Uterus (tissue), 3 donors: ENCODE measurements at regions not wholly inside any gene's neighbourhood (a gene's known extent, or its start where the extent isn't known, plus 50 kb on each side); places are given as distances from the start of the nearest gene placed in this dataset.

Source experiments
- DNase-seq, 2 donors: peaks; one replicate each; pipeline ENCODE4 v3.0.0-alpha.2; 2019 to 2020
- H3K27ac ChIP-seq, 2 donors: fragments of 200-600 bp; sonication (generic); 1 replicate in 1 of 2; 2 replicates in 1 of 2; pipeline ENCODE4 v1.5.1; 2016 to 2018
- H3K27me3 ChIP-seq, 2 donors: fragments of 200-600 bp; sonication (generic); one replicate each; pipeline ENCODE4 v1.5.1; 2018 to 2019; ENCODE audit warnings: control low read depth in 1 of 2
- H3K36me3 ChIP-seq, 2 donors: fragments of 200-600 bp; sonication (generic); one replicate each; pipeline ENCODE4 v1.5.1; 2019; ENCODE audit warnings: control low read depth in 1 of 2
- H3K4me1 ChIP-seq, 2 donors: fragments of 200-600 bp; sonication (generic); one replicate each; pipeline ENCODE4 v1.5.1; 2018 to 2019; ENCODE audit warnings: control low read depth in 1 of 2
- H3K4me3 ChIP-seq, 2 donors: fragments of 200-600 bp; sonication (generic); 1 replicate in 1 of 2; 2 replicates in 1 of 2; pipeline ENCODE4 v1.5.1; 2018 to 2019; ENCODE audit warnings: mild to moderate bottlenecking in 1 of 2
- H3K9me3 ChIP-seq, 2 donors: fragments of 200-600 bp; sonication (generic); one replicate each; pipeline ENCODE4 v1.5.1; 2019; ENCODE audit warnings: control low read depth in 1 of 2
- CTCF ChIP-seq, 4 experiments: fragments of 200-600 bp in 2 of 4; fragments of 450-650 bp in 2 of 4; sonication (generic) in 2 of 4; IDR thresholded peaks; one replicate each; pipeline ENCODE4 v1.5.1; 2016 to 2019; ENCODE audit warnings: antibody characterized with exemption in 4 of 4, mild to moderate bottlenecking in 2 of 4, moderate library complexity in 1 of 4
- POLR2A ChIP-seq, 2 donors: fragments of 450-650 bp; IDR thresholded peaks; one replicate each; pipeline ENCODE4 v1.6.1; 2016; ENCODE audit warnings: antibody characterized with exemption in 2 of 2, mild to moderate bottlenecking in 1 of 2, moderate library complexity in 1 of 2
- intact Hi-C: fragments of 100-400 bp; cut with DNase I; formaldehyde crosslinking; loops from one replicate; pipeline ENCODE4 v1.15.1; 2023; ENCODE audit warnings: low total_unique reads
- donor health status: DM: yes; HTN: yes; CAD: no.

GRCh38 chr13:39965309-39965708 lies 309.8 kb downstream of the COG6 start:
- Histone ChIP-seq H3K27me3 (no peaks in the 10 kb centered on the region), H3K4me3 (no peak overlapping the region), H3K4me1 (no peaks in the 10 kb centered on the region), H3K36me3 (no peaks in the 10 kb centered on the region), H3K27ac (no peak overlapping the region), H3K9me3 (no peaks in the 10 kb centered on the region)
- intact Hi-C loops, result no loop called here
- no peak for DNase-seq
- TF ChIP-seq CTCF (IDR thresholded peaks at IDR 0.05) (no peak), POLR2A (IDR thresholded peaks at IDR 0.05) (no peak)

- Histone ChIP-seq H3K4me1 (no peaks in the 10 kb centered on the region), H3K9me3 (no peaks in the 10 kb centered on the region), H3K27ac (no peak overlapping the region), H3K4me3 (no peak overlapping the region), H3K27me3 (no peaks in the 10 kb centered on the region), H3K36me3 (no peaks in the 10 kb centered on the region)
- intact Hi-C loops, result no loop called here
- no peak for DNase-seq
- TF ChIP-seq CTCF (IDR thresholded peaks at IDR 0.05), result no peak
- no peak for TF ChIP-seq POLR2A (IDR thresholded peaks at IDR 0.05)
These were observed 311.9 kb downstream of the COG6 start for GRCh38 chr13:39967199-39967959.

- no peak for DNase-seq
- Histone ChIP-seq H3K4me1 (no peaks in the 10 kb centered on the region), H3K36me3 (no peaks in the 10 kb centered on the region), H3K27ac (no peak overlapping the region), H3K27me3 (no peaks in the 10 kb centered on the region), H3K9me3 (no peaks in the 10 kb centered on the region), H3K4me3 (no peak overlapping the region)
- intact Hi-C loops, result no loop called here
- TF ChIP-seq POLR2A (IDR thresholded peaks at IDR 0.05), result no peak
- TF ChIP-seq CTCF (IDR thresholded peaks at IDR 0.05), result no peak
These were observed 313.4 kb downstream of the COG6 start for GRCh38 chr13:39968646-39969475.

GRCh38 chr13:39970177-39970846 lies 314.9 kb downstream of the COG6 start:
- TF ChIP-seq POLR2A (IDR thresholded peaks at IDR 0.05) (no peak), CTCF (IDR thresholded peaks at IDR 0.05) (no peak)
- H3K4me1 ChIP-seq, result no peaks in the 10 kb centered on the region
- H3K27ac ChIP-seq, result no peak overlapping the region
- no peaks in the 10 kb centered on the region for H3K9me3 ChIP-seq
- no peak overlapping the region for H3K4me3 ChIP-seq
- intact Hi-C loops, result no loop called here
- H3K36me3 ChIP-seq, result no peaks in the 10 kb centered on the region
- DNase-seq, result no peak
- no peaks in the 10 kb centered on the region for H3K27me3 ChIP-seq

- H3K27ac ChIP-seq, result no peak overlapping the region
- H3K36me3 ChIP-seq, result no peaks in the 10 kb centered on the region
- DNase-seq, result no peak
- H3K27me3 ChIP-seq, result no peaks in the 10 kb centered on the region
- H3K9me3 ChIP-seq, result no peaks in the 10 kb centered on the region
- no peak overlapping the region for H3K4me3 ChIP-seq
- H3K4me1 ChIP-seq, result no peaks in the 10 kb centered on the region
- no peak for TF ChIP-seq POLR2A (IDR thresholded peaks at IDR 0.05)
- no peak for TF ChIP-seq CTCF (IDR thresholded peaks at IDR 0.05)
- intact Hi-C loops, result no loop called here
These were observed 316.1 kb downstream of the COG6 start for GRCh38 chr13:39971526-39971925.
